ENCODE measurements at regions not wholly inside any gene's neighbourhood (a gene's known extent, or its start where the extent isn't known, plus 50 kb on each side); places are given as distances from the start of the nearest gene placed in this dataset.

- TF ChIP-seq CTCF (conservative IDR thresholded peaks at IDR 0.05; ENCODE audit: low read depth, low read length) (no peak), RFX5 (IDR thresholded peaks at IDR 0.05; ENCODE audit: low read depth, low read length) (no peak), POLR2A (IDR thresholded peaks at IDR 0.05; ENCODE audit: low read depth, low read length) (no peak), MAFK (IDR thresholded peaks at IDR 0.05; ENCODE audit: low read depth, low read length) (no peak), CHD1 (IDR thresholded peaks at IDR 0.05; ENCODE audit: low read depth, low read length) (no peak), RAD21 (IDR thresholded peaks at IDR 0.05; ENCODE audit: low read length) (no peak), NFE2L2 (IDR thresholded peaks at IDR 0.05; ENCODE audit: low read depth, low read length) (no peak), ELK1 (IDR thresholded peaks at IDR 0.05; ENCODE audit: borderline replicate concordance, low read depth, low read length) (no peak), USF2 (IDR thresholded peaks at IDR 0.05; ENCODE audit: low read depth, low read length) (no peak), MXI1 (IDR thresholded peaks at IDR 0.05; ENCODE audit: borderline replicate concordance, low read depth, low read length) (no peak), MAZ (IDR thresholded peaks at IDR 0.05; ENCODE audit: borderline replicate concordance, low read depth, low read length) (no peak), BHLHE40 (IDR thresholded peaks at IDR 0.05; ENCODE audit: low read depth, low read length) (no peak)
Measured at GRCh38 chr3:182005701-182006100, 294.0 kb downstream of the SOX2 start.
